IPS-11a (cell line): ENCODE measurements at regions not wholly inside any gene's neighbourhood (a gene's known extent, or its start where the extent isn't known, plus 50 kb on each side); places are given as distances from the start of the nearest gene placed in this dataset.
"Not testable (repeated sequence)": the region's sequence is repeated elsewhere in the genome, so short reads cannot be mapped to it uniquely, and the experiment has no call there.

ENCODE experiments used
- H3K4me3 ChIP-seq: one replicate; pipeline ENCODE4 v1.5.1; 2013; ENCODE audit warnings: low read depth, low read length, control low read depth

DNA sequence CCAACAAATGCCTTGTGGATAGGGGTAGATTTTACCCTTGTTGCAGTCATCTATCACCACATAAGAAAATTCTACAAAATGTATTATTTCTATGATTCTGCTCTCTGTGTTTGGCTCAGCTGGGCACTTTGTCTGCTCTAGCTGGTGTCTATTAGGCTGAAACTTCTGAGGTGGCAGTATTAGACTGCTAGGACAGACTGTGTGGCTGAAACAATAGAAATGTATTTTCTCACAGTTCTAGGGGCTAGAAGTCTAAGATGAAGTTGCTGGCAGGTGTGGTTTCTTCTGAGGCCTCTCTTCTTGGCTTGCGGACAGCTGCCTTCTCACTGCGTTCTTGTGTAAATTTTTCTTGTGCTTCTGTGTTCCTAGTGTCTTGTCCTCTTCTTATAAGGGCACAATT is 1139.6 kb upstream of the LRRTM3 start:
- H3K4me3 ChIP-seq = no peak overlapping the region

GRCh38 chr10:65787571-65787970 is 1138.3 kb upstream of the LRRTM3 start:
- H3K4me3 ChIP-seq = no peak overlapping the region

GRCh38 chr10:65788271-65788670 is 1137.6 kb upstream of the LRRTM3 start:
- no peak overlapping the region for H3K4me3 ChIP-seq

GRCh38 chr10:65791979-65792378 is 1133.9 kb upstream of the LRRTM3 start:
- no peak overlapping the region for H3K4me3 ChIP-seq

- H3K4me3 ChIP-seq = no peak overlapping the region
Measured at GRCh38 chr10:65793738-65794425, 1132.0 kb upstream of the LRRTM3 start.

- H3K4me3 ChIP-seq = not testable (repeated sequence)
Measured at GRCh38 chr10:65794861-65795260, 1131.0 kb upstream of the LRRTM3 start.

DNA sequence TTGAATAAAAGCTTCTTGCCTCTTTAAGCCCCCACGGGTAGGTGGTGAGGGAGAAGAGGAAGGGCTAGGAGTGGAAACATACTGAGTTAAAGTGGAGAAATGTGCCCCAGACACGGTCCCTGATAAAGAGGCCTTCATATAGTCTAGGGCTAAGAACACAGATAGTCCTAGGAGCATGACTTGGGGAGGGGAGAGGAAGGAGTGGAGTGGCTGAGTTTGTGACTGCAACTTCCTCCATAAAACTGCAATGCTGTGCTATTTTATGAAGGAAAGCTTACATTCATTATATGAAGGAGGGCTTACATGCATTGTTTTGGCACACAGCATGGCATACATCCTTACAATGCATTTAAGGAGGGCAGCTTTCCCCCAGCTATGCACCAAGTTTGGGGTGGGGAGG is 1129.4 kb upstream of the LRRTM3 start:
- H3K4me3 ChIP-seq = no peak overlapping the region

GRCh38 chr10:65798133-65798532 is 1127.7 kb upstream of the LRRTM3 start:
- no peak overlapping the region for H3K4me3 ChIP-seq

- H3K4me3 ChIP-seq = no peak overlapping the region
Measured at GRCh38 chr10:65802391-65802790, 1123.4 kb upstream of the LRRTM3 start.

- no peak overlapping the region for H3K4me3 ChIP-seq
Measured at GRCh38 chr10:65805511-65805910, 1120.3 kb upstream of the LRRTM3 start.

- no peak overlapping the region for H3K4me3 ChIP-seq
Measured at GRCh38 chr10:65805993-65806392, 1119.8 kb upstream of the LRRTM3 start.

GRCh38 chr10:65808687-65809333 is 1117.0 kb upstream of the LRRTM3 start:
- H3K4me3 ChIP-seq = no peak overlapping the region

DNA sequence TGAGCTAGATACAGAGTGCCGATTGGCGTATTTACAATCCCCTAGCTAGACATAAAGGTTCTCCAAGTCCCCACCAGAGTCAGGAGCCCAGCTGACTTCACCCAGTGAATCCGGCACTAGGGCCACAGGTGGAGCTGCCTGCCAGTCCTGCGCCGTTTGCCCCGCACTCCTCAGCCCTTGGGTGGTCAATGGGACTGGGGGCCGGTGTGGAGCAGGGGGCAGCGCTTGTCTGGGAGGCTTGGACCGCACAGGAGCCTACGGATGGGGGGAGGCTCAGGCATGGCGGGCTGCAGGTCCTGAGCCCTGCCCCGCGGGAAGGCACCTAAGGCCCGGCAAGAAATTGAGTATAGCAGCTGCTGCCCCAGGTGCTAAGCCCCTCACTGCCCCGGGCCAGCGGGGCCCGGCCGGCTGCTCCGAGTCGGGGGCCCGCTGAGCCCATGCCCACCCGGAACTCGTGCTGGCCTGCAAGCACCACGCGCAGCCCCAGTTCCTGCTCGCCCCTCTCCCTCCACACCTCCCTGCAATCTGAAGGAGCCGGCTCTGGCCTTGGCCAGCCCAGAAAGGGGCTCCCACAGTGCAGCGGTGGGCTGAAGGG is 1113.8 kb upstream of the LRRTM3 start:
- H3K4me3 ChIP-seq = no peak overlapping the region

DNA sequence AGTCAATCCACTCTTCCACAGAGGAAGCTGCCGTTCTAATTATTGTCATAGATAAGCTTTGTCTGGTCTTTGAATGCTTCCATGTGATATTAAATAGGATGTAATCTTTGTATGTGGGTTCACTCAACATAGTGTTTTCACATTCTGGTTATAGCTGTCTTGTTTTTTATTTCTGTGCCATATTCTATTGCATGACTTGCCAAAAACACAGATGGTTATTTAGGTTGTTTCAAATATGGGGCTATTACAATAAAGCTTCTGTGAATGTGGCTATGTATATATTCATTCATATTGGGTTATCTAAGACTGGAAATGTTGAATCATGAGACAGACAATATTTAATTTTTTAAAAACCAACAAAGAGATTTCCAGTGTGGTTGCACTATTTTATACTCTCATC is 1109.3 kb upstream of the LRRTM3 start:
- H3K4me3 ChIP-seq = no peak overlapping the region

DNA sequence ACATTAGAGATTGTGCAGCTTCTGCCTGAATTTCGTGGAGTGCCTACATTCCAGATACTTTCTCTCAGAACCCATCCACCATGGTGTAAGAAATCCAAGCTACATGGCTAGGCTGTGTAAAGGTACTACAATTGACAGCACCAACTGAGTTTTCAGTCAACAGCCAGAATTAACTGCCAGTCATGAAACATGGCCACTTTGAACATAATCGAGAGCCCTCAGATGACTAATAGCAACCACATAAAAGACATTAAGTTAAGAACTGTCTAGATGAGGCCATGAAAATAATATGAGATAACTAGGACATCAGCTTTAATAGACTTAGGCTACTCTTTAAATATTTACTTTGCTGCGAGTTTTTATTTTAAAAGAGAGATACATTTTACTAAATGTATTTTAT is 1106.8 kb upstream of the LRRTM3 start:
- no peak overlapping the region for H3K4me3 ChIP-seq

DNA sequence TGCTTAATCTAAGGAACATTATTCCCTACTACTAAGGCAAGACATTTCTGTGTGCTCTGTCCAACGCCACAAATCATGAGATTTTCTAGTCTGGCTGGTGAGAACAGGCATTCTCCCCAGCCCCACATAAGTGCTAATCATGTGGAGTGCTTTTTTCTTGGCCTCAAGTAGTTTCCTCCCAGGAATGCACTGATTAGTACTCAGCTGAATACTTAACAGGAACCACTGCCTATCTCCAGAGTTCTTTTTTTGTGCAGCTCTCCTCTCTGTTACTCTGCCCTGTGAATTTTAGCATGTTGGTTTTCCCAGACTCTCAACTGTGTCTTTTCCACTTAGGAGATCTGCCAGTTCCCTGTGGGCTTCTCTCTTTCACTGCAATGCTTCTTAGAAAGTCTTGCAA is 1098.5 kb upstream of the LRRTM3 start:
- H3K4me3 ChIP-seq = no peak overlapping the region

DNA sequence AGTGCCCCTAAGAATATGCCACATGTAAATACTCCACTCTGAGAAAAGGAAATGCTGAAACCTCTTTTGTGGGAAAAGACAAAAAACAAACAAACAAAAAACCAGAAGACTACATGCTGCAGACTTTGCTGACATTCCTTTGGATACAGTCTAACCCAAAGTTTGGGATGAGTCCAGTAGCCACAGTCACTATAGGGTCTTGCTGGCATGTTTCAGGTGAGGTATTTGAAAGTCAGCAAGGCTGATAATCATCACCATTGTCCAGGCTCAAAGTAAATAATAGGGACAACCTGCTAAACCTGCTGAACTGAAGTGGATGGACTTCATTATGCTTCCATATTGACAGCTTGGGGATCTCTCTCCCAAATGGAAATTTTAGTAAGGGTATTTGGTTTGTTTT is 1087.0 kb upstream of the LRRTM3 start:
- H3K4me3 ChIP-seq = no peak overlapping the region

DNA sequence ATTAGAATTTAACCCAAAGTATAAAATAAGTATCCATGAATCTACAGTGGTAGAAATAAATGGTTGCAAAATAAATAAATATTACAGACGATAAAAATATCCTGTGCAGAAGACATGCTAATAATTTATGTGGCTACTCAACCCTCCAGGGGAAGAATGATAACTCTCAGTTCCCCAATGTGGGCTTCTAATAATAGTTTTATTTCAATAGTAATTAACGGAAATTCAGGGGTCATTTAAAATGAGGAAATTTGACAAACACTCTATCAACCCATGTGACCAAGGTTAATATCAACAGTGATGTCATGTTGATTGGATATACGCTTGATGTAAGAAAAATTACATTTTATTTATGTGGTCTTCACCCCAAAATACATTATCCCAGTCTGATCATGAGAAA is 1082.6 kb upstream of the LRRTM3 start:
- H3K4me3 ChIP-seq = no peak overlapping the region

DNA sequence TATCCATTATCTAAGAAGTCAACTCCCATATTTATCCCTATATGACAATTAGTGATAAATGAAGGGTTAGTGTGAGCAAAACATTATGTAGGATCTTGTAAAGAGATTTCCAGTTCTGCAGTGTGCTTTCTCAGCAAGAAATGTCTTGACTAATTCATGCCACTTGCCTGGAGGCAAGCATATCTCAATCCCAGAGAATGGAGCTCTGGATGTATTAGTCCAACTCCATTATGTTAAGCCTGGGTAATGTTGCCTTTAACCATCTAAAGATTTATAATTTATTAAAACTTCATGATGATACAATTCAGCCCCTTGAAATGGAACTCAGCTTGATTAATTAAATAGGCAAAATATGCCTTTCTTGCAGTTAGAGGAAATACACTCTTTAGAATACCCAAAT is 1079.9 kb upstream of the LRRTM3 start:
- no peak overlapping the region for H3K4me3 ChIP-seq

DNA sequence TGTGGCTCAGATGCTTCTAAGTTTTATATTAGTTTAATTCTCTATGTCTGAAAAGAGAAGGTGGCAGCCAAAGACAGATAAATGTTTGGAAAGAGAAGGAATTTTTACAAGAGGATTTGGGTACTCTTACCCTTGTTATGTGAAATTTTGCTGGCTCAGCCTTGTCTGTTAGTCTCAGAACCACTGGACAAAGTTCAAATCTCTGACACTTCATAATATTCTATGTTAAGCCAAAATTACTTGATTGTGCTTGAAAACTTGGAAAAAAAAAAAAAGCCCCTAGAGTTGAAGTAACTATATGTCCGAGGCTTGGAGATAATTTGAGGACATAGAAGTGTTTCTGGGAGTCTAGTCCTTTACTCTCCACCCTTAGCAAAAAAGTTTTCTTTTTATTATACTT is 1079.3 kb upstream of the LRRTM3 start:
- H3K4me3 ChIP-seq = no peak overlapping the region

DNA sequence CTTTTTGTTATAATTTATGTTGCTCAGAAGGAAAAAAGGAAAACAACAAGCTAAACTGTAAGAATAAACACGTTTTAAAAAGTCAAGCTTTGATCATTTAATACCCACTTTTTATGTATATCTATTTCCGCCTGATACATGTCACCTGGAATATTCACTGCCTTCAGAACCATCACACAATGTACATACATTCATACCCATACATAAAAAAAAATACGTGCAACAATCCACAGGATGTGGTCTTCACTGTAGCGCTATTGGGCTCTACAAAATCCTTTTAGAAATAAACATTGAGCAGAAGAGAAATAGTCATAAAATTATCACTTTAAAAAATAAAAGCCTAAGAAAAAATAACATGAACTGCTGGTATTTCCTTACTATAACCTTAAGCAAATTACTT is 1078.9 kb upstream of the LRRTM3 start:
- H3K4me3 ChIP-seq = no peak overlapping the region

DNA sequence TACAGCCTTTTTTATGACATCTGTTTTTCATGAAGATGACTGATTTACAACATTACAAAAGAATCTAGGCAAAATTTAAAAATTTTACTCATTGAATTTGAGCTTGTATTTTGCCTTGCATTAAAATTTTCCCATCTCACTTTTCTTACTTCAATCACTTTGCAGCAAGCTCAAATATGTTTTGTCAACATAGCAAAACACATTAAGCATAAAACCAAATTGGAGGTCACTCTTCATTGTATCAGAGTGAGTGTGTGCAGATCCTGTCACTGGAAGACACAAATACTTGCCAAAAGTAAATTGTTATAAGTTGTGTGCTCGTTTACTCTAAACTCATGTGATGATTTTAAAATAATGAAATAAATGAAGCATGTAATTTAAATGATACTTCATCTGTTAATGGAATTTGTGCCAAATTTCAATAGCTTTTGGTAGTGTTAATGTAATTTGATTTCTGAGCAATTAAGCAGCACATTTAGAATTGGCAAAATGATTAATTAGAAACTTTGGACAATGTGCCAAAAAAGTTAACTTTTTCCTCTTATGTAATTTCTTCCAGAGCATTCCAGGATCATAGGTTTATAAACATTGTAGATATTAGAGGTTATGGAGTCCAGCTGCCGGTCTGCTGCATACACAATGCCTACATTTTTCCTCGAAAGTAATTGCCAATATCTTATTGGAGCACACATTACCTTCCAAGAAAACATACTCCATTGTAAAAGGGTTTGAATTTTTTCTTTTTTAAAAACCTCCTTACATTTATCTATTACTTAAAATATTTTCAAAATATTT is 1078.2 kb upstream of the LRRTM3 start:
- no peak overlapping the region for H3K4me3 ChIP-seq
